ENCODE measurements at regions not wholly inside any gene's neighbourhood (a gene's known extent, or its start where the extent isn't known, plus 50 kb on each side); places are given as distances from the start of the nearest gene placed in this dataset.

DNA sequence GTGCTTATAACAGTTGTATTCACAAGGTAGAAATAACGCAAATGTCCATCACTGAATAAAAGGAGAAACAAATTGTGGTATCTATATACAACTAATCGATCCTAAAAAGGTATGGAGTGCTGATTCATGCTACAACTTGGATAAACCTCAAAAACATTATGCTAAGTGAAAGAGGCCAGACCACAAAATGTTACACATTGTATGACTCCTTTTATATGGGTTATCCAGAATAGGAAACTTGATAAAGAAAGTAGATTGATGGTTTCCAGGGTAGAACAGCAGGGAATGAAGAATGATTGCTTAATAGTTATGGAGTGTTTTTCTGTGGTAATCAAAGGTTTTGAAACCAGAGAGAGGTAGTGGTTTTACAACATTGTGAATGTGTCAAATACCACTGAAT lies 432.2 kb upstream of the TRIB2 start:
- peak; percentile 49 for DNase-seq (ENCODE audit: low read depth)

DNA sequence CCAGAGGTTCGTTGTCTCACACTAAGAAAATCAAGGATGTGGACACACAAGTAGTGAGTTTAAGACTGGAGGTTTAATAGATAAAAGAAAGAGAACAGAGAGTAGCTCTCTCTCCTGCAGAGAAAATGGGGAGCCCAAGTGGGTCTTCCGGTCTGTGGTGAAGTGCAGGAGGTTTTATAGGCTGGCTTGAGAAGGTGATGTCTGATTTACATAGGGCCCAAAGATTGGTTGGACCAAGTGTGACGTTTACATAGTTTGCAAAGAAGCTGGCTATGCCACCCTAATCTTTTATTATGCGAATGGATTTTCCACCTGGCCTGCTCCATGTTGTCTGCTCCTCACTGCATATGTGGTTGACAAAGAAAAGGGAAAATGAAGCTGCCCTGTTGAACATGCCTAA lies 430.4 kb upstream of the TRIB2 start:
- no peak for DNase-seq (ENCODE audit: low read depth)

DNA sequence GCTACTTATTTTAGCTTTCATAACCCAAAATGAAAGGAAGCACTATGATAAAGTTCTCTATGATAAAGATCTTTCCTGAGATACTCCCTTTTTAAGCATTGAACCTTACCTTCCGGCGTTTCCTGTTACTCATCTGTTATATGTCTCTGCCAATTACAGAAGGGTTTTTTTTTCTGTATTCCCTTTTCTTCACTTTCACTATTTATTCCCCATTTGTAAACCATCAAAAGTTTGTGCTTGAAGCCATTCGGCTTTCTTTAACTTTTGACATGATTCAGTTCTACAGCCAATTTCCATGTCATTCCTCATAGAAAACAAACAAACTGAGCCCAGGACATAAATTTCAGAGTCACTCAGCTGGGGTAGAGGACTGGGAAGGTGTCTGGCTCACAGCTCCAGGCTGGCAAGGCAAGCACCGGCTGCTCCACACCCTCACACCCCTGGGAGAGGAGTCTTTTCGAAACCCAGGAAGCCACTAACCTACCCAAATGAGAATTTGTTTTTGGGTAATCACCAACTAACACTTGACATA lies 429.4 kb upstream of the TRIB2 start:
- peak; percentile 42 for DNase-seq (ENCODE audit: low read depth)

DNA sequence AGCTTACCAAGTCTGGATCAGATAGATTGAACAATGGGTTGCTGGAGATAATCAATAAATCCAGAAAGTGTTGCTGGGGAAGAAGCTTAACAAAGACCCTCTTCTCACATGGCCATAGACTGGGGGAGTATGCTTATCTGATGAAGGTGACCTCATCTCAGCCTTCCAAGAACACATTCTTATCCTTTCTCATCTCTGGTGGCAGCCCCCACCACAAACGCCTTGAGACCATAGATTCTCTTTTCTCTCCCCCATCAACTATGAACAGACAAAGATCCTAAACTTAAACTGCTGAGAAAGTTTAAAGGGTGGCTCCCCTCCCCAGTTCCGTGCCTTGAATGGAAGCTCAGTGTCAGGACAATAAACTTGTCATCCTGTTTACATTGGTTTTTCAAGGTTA lies 428.7 kb upstream of the TRIB2 start:
- no peak for DNase-seq (ENCODE audit: low read depth)

- no peak for DNase-seq (ENCODE audit: low read depth)
Observed at GRCh38 chr2:12289120-12289802, 427.5 kb upstream of the TRIB2 start.

DNA sequence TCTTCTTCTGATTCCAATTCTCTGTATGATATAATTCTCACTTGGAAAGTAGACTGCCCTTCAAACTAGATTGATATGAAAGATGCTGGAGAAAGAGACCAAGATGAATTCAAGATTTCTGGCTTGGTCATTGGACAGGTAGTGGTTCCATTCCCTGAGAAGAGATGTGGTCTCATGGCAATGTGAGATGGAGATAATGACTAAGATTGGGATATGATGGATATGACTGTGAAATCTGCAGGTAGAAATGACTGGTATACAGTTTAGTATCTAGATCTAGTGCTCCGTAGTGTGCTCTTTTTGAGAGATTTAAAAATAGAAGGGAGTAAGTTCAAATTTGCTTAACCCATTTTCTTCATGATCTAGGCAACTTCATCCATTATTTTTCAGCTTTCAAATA lies 425.4 kb upstream of the TRIB2 start:
- no peak for DNase-seq (ENCODE audit: low read depth)

- DNase-seq (ENCODE audit: low read depth), result no peak
Observed at GRCh38 chr2:12293874-12294273, 422.9 kb upstream of the TRIB2 start.

DNA sequence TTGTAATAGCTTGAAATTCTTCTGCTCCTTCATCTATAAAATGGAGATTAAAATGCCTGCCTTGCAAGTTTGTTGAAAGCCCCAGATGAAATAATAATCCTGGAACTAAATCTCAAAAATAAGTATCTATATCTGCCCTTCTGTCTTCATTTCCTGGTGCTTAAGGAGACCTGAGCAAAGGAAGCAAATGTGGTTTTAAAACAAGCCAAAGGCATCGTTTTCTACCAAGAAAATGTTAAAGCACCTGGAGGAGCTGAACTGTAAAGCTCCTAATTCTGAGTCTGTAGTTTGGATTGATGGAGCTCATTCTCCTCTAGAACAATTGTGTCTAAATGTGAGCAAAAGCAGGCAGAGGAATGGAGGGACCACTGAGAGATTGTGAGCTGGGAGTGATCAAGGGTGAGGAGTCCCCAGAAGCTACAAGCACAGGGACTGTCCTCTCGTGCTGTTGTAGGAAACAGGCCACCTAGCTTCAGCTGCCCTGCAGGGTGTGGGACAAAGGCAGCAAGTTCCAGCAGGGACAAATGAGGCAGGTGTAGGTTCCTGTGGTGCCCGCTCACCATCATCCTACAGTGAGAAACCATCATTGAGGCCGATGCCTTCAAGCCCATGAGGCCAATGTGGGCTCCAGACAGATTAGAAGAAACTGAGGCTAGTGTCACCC lies 420.7 kb upstream of the TRIB2 start:
- DNase-seq (ENCODE audit: low read depth), result no peak

DNA sequence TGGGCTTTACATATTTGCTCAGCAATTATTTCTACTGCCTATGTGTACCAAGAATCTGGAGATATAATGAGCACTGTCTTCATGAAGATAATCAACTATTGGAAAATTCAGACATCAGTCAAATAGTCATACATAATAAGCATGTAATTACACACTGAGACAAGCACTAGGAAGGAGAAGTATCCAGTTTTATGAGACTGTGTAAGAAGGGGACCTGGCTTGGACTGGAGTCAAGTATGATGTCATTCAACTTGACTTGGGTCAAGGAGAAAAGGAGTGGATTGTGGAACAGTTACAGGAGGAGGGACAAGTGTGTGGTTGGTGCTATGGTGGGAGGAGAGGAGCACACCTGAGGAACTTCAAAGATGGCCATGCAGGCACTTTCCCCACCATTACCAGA lies 419.8 kb upstream of the TRIB2 start:
- no peak for DNase-seq (ENCODE audit: low read depth)

DNA sequence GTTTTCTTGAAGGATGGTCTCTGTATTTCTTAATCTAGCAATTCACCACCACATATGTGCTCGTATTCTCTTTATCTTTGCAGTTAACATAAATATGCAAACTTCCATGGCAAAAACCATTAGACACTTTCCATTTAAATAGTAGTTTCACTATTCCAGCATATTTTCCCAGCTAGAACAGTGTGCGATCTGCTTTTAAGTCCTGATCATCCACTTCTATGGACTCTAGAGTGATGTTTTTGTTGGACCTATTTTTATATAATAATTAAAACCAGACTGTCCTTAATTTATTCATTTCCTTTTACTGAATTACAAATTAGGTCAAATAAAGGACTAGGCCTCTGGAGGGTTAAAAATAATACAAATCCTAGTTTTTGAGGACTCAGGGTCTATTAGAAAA lies 418.4 kb upstream of the TRIB2 start:
- no peak for DNase-seq (ENCODE audit: low read depth)

DNA sequence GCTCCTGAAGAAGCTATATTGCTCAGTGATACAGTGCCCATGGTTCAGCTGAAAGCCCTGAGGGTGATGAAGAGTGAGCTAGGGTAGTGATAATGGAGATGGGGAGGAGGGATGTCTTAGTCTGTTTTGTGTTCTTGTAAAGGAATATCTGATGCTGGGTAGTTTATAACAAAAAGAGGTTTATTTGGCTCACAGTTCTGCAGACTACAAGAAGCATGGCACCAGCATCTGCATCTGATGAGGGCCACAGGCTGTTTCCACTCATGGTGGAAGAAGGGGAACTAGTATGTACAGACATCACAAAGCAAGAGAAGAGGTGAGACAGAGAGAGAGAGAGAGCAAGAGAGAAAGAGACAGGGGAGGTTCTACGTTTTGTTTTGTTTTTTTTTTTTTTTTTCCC lies 417.3 kb upstream of the TRIB2 start:
- DNase-seq (ENCODE audit: low read depth), result no peak

DNA sequence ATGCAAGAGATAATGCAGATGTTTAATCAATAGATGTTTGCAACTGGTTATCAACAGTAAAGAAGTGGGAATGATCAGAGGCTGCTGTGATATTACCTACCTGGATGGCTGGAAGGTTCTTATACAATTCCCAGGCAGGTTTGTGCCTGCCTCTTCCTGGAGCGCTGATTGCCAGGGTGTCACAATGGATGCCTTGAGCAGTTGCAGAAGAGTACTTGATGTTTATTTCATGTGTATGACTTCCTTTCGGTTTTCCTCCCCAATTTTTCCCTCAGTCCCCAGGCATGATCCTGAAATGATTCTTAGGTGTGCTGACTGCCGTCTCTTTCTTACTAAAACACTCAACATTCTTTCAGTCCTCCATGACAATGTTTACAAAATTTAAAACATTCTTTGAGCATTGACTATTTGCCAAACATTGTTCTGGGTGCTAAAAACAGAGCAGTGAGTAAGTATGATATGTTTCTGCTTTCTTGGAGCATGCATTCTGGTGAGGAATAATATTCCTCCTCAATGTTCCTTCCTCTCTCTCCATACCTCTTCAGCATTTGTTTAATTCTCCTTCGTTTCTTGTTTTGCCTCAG lies 416.6 kb upstream of the TRIB2 start:
- DNase-seq (ENCODE audit: low read depth), result no peak

DNA sequence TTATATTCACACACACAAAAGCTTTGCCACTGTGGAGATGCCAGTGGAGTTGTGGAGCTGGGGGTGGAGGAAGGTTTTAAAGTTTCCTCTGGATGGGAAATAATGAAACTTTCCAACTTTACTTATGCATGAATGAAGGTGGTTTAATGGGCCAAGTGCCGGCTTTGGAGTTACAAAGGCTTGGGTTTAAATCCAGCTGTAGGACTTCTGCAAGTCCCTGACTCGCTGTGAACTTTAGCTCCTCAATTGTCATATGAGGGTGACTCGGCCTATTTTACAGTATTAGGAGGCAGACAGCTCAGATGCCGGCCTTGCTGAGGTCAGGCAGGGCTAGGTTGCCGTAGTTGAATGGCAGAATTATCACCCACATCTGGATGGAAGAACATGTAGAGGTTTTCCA lies 415.8 kb upstream of the TRIB2 start:
- no peak for DNase-seq (ENCODE audit: low read depth)

DNA sequence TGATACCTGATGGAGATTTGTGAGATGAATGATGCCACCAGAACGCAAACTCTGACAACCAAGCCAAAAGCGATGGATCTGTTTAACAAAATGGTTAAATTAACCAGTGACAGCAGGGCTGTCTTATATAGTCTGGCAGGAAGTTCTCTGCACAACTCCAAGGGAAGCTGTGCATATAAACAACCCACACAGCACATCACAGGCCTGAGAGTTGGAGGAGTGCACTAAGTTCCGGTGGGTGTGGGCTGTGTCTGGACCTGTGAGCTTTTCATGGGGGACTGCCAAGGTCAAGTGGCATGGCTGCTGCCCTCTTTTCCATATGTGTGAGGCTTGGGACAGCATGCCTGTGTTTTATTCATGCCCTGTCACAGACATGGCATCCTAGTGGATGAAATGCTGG lies 414.6 kb upstream of the TRIB2 start:
- DNase-seq (ENCODE audit: low read depth), result no peak

- no peak for DNase-seq (ENCODE audit: low read depth)
Observed at GRCh38 chr2:12302691-12303090, 414.0 kb upstream of the TRIB2 start.

DNA sequence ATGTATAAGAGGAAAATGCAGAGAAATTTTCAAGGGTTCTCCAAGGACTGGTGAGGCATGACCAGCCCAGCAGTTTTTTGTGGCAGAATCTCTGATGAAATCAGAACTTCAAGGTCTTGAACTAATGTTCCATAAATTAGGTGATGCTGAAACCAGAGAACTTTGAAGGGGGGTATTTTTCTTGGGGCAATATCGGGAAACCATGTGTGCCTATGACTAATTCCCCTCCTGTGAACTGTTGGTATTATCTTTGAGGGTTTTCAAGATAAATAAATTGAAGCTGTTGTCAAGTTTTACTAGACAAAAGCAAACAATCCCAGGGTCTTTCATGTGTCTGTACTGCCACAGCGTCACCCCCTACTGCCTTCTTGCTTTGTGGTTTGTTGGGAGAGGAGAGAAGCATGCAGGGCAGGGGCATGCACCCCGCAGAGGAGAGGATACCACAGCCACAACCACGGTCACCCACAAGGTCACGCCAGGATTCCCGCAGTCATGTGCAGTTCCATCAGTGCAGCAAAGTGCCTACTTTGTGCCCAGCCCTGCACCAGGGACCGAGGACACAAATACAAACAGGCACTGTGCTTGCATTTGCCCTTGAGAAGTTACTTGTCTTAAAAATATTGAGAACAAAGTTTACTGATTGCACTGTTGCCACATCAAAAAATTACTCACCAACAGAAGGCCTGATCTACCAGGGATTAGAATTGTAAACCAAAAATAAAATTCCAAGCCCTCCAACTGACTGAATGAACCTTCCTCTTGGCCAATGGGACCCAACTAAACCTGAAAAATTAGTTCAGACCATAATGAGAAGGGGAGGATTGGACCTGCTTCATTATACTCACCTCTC lies 413.3 kb upstream of the TRIB2 start:
- peak; percentile 96 for DNase-seq (ENCODE audit: low read depth)

- DNase-seq (ENCODE audit: low read depth), result no peak
Observed at GRCh38 chr2:12304564-12305171, 412.1 kb upstream of the TRIB2 start.

DNA sequence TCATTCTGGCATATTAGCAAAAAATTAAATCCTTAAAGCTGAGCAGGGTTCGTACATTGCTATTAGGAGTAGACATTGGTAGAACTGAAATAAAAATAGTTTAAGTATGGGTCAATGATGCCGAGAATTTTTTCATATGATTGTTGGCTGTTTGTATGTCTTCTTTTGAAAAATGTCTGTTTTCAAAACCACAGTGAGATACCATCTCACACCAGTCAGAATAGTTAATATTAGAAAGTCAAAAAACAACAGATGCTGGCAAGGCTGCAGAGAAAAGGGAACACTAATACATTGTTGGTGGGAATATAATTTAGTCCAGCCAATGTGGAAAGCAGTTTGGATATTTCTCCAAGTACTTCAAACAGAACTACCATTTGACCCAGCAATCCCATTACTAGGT lies 410.8 kb upstream of the TRIB2 start:
- no peak for DNase-seq (ENCODE audit: low read depth)

DNA sequence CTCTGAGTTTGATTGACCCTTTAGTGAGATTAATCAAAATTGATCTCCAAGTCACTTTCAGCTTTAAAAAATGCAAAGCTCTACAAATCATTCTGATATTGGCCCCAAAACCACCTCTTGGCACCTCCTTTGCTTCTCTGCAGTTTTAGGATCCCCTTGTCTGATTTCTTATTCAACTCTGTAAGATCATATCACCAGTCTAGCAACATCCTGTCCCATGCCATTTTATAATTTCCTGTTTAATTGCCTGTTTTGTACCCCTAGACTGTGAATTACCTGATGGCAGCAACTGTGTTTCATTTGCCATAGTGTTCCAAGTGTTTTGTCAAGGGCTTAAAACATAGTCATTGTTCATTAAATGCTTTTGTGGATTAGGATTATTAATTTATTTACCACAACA lies 406.3 kb upstream of the TRIB2 start:
- DNase-seq (ENCODE audit: low read depth), result no peak

- no peak for DNase-seq (ENCODE audit: low read depth)
Observed at GRCh38 chr2:12313445-12314126, 403.1 kb upstream of the TRIB2 start.

DNA sequence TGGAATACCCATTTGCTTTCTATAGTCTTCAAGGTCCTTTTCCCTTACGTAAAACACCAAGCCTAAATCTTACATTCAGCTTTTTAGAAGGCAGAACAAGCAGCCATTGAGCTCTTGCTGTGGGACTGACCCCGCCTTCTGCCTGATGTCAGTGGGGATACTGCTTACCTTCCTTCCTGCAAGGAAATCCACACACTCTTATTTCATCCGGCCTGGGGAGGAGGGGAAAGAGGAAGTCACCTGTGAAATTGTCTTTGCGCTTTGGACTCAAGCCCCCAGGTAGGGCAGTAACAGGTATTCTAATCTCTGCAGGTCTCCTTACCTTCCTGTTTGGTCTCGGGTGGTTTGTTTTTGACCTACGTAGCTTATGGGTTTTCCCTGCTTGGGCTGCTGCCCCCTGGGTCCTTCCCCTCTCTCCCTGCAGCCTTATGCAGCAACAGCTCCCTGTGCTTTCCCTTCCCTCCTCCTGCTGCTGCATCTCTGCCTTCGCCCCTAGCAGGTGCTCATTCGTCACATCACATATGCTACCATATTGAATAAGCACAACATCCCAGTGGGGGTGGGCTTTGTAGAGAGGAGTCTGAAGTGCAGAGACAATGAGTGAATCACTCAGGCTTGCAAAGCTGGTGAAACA lies 402.5 kb upstream of the TRIB2 start:
- no peak for DNase-seq (ENCODE audit: low read depth)
